Endothelial cell of umbilical vein (primary cell): ENCODE measurements at regions not wholly inside any gene's neighbourhood (a gene's known extent, or its start where the extent isn't known, plus 50 kb on each side); places are given as distances from the start of the nearest gene placed in this dataset.

Experiments used
- BruUV-seq: library from RNA; stranded (reverse); fragments of 400-500 nt; replicated peaks from 2 replicates; lab custom pipeline; 2021; lab: Mats Ljungman, UMichigan
- CTCF ChIA-PET: fragments of 300-600, 350-600 bp; sonication (Branson Sonifier 250); formaldehyde crosslinking; loops from one replicate; lab custom pipeline; 2021; ENCODE audit warnings: antibody characterized with exemption, inconsistent platforms; lab: Charles Lee
- POLR2A ChIA-PET: fragments of 300-600, 350-600 bp; sonication (Branson Sonifier 250); formaldehyde crosslinking; loops from one replicate; lab custom pipeline; 2021; ENCODE audit warnings: antibody characterized with exemption, inconsistent platforms; lab: Charles Lee
- DNase-seq: peaks from one replicate; pipeline ENCODE4 v3.0.0-alpha.2; 2011; ENCODE audit warnings: low read depth, low spot score
- FAIRE-seq: peaks from 2 replicates; lab custom pipeline; 2011; peaks lifted over from hg19 to GRCh38; lab: Jason Lieb, UNC
- H2AFZ ChIP-seq: 2 replicates; pipeline ENCODE4 v1.6.0; 2012; ENCODE audit warnings: low read depth, low read length, control low read depth, inconsistent platforms
- H3K27ac ChIP-seq: 2 replicates; pipeline ENCODE4 v1.5.1; 2011; ENCODE audit warnings: low read depth, mild to moderate bottlenecking, control low read depth, low read length, moderate library complexity; ENCODE audit not compliant: insufficient read depth
- H3K27me3 ChIP-seq, 2 experiments: 2 replicates each; pipeline versions ENCODE4 v1.6.0 to v1.6.1; 2011; ENCODE audit warnings: low read length in 2 of 2, mixed read lengths in 1 of 2; ENCODE audit not compliant: control insufficient read depth in 2 of 2, insufficient read depth in 2 of 2
- H3K36me3 ChIP-seq, 2 experiments: 2 replicates in 1 of 2; 3 replicates in 1 of 2; pipeline ENCODE4 v1.5.1; 2011; ENCODE audit warnings: low read length in 2 of 2, mild to moderate bottlenecking in 1 of 2, moderate library complexity in 1 of 2; ENCODE audit not compliant: control insufficient read depth in 2 of 2, insufficient read depth in 2 of 2; ENCODE audit errors: extremely low read depth in 1 of 2
- H3K4me1 ChIP-seq: 3 replicates; pipeline ENCODE4 v1.5.1; 2011; ENCODE audit warnings: mild to moderate bottlenecking, low read length; ENCODE audit not compliant: control insufficient read depth, insufficient read depth; ENCODE audit errors: extremely low read depth
- H3K4me2 ChIP-seq: 2 replicates; pipeline ENCODE4 v1.6.1; 2011; ENCODE audit warnings: low read length, control low read depth, mixed read lengths; ENCODE audit not compliant: insufficient read depth
- H3K4me3 ChIP-seq, 3 experiments: fragments of 200-600 bp in 1 of 3; sonication (generic), shearing (Covaris generic) in 1 of 3; replicated peaks in 1 of 3; 2 replicates each; pipeline ENCODE4 v1.5.1; 2011 to 2016; ENCODE audit warnings: control low read depth in 3 of 3, low read length in 3 of 3, mild to moderate bottlenecking in 2 of 3, inconsistent platforms in 1 of 3, low read depth in 1 of 3, moderate library complexity in 1 of 3; ENCODE audit not compliant: insufficient read depth in 1 of 3
- H3K79me2 ChIP-seq: 2 replicates; pipeline ENCODE4 v1.6.0; 2012; ENCODE audit warnings: low read length, inconsistent platforms; ENCODE audit not compliant: control insufficient read depth, insufficient read depth
- H3K9ac ChIP-seq: replicated peaks from 2 replicates; pipeline ENCODE3; 2011; ENCODE audit warnings: low read length, control low read depth; ENCODE audit not compliant: insufficient read depth; ENCODE audit errors: extremely low read depth
- H3K9me1 ChIP-seq: replicated peaks from 3 replicates; pipeline ENCODE4 v1.6.0; 2011; ENCODE audit warnings: mild to moderate bottlenecking, low read length; ENCODE audit not compliant: control insufficient read depth, insufficient read depth; ENCODE audit errors: extremely low read depth
- H3K9me3 ChIP-seq: replicated peaks from 2 replicates; pipeline ENCODE4 v1.5.1; 2012; ENCODE audit warnings: low read length, inconsistent platforms; ENCODE audit not compliant: control insufficient read depth, insufficient read depth
- H4K20me1 ChIP-seq: replicated peaks from 2 replicates; pipeline ENCODE3; 2011; ENCODE audit warnings: mild to moderate bottlenecking, low read length; ENCODE audit not compliant: control insufficient read depth, insufficient read depth; ENCODE audit errors: extremely low read depth
- EZH2 ChIP-seq: IDR thresholded peaks from 2 replicates; pipeline ENCODE4 v1.6.1; 2012; ENCODE audit warnings: borderline replicate concordance, low read depth, mild to moderate bottlenecking, moderate library complexity, low read length, inconsistent platforms; ENCODE audit not compliant: severe bottlenecking
- FOS ChIP-seq: IDR thresholded peaks from 2 replicates; pipeline ENCODE4 v1.6.1; 2011; ENCODE audit warnings: mild to moderate bottlenecking, low read length, moderate library complexity, borderline replicate concordance; ENCODE audit not compliant: insufficient read depth
- GATA2 ChIP-seq: IDR thresholded peaks from 2 replicates; pipeline ENCODE4 v1.7.0; 2011; ENCODE audit warnings: low read depth, mild to moderate bottlenecking, moderate library complexity, mixed read lengths, low read length; ENCODE audit not compliant: insufficient read length, insufficient read depth
- JUN ChIP-seq: IDR thresholded peaks from 2 replicates; pipeline ENCODE4 v1.6.1; 2011; ENCODE audit warnings: borderline replicate concordance, low read depth; ENCODE audit not compliant: insufficient read length, insufficient read depth
- MYC ChIP-seq: IDR thresholded peaks from one replicate; pipeline ENCODE4 v1.6.1; 2011; ENCODE audit warnings: mild to moderate bottlenecking, low read depth, low read length
- POLR2A ChIP-seq: IDR thresholded peaks from 2 replicates; pipeline ENCODE4 v1.6.1; 2012; ENCODE audit warnings: low read depth, mild to moderate bottlenecking, control low read depth, low read length
- POLR2AphosphoS5 ChIP-seq: IDR thresholded peaks from 2 replicates; pipeline ENCODE4 v1.6.1; 2012; ENCODE audit warnings: low read depth, mild to moderate bottlenecking, control low read depth, low read length, moderate library complexity; ENCODE audit not compliant: insufficient read depth
- dilution Hi-C: fragments of 300-500 bp; cut with MboI; formaldehyde crosslinking; loops from one replicate; pipeline ENCODE4 v1.15.0; 2019; ENCODE audit warnings: low sequenced_read_pairs; ENCODE audit not compliant: extremely low pct_ligation_motif_present
- intact Hi-C: fragments of 100-400 bp; cut with micrococcal nuclease; formaldehyde crosslinking; loops from one replicate; pipeline ENCODE4 v1.10.0; 2022
- TF ChIP-seq, protein P1 (sequence below): IDR thresholded peaks from 2 replicates; pipeline ENCODE4 v1.6.1; 2011; ENCODE audit not compliant: insufficient read depth, insufficient read length
- TF ChIP-seq, protein P2 (sequence below), 2 donors: IDR thresholded peaks; 1 replicate in 1 of 2; 2 replicates in 1 of 2; pipeline ENCODE4 v1.5.1; 2011; ENCODE audit warnings: low read length in 2 of 2, mild to moderate bottlenecking in 2 of 2, moderate library complexity in 2 of 2, control low read depth in 1 of 2, inconsistent platforms in 1 of 2, low read depth in 1 of 2; ENCODE audit not compliant: insufficient read depth in 1 of 2; ENCODE audit errors: extremely low read depth in 1 of 2

DNA sequence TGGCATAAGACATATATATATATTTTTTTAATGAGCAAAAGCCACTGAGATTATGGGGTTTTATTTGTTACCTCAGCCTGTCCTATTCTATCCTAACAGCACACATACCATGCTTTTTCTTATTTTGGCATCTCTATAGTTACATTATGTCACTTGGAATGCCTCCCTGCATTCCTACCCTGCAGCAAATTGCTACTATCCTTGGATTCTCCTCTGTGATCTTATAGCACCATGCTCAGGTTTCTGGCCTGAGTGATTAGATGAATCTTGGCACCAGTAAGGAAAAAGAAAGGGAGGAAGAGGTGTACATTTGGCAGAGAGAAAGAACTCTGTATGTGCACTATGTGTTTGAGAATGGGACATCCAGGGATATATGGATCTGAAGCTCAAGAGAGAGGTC is 86.3 kb upstream of the PELI1 start:
- DNase-seq = no peak
- intact Hi-C loops = no loop called here

More for the DNA sequence above, 86.3 kb upstream of the PELI1 start:
- Histone ChIP-seq H3K9ac (no peak overlapping the region), H3K9me3 (no peaks in the 10 kb centered on the region), H3K27ac (no peak overlapping the region), H3K4me1 (peaks cover 13% of the 10 kb centered on the region), H3K4me3 (no peak overlapping the region), H4K20me1 (no peaks in the 10 kb centered on the region), H3K4me2 (no peak overlapping the region), H3K36me3 (no peaks in the 10 kb centered on the region), H2AFZ (no peak overlapping the region), H3K27me3 (no peaks in the 10 kb centered on the region), H3K9me1 (no peaks in the 10 kb centered on the region), H3K79me2 (no peaks in the 10 kb centered on the region)
- dilution Hi-C loops = no loop called here
- FAIRE-seq = no peak
- BruUV-seq = no TSS peak
- ChIA-PET CTCF (interaction anchor here (1.0 kb wide), 1 partner anchor 98 kb away, joined by 3 read pairs; no protein-coding TSS in a partner anchor), POLR2A (no interaction called here)
- TF ChIP-seq POLR2AphosphoS5 (no peak), POLR2A (no peak), GATA2 (no peak), MYC (no peak), JUN (no peak), FOS (no peak), EZH2 (no peak)
- TF ChIP-seq, protein P1, sequence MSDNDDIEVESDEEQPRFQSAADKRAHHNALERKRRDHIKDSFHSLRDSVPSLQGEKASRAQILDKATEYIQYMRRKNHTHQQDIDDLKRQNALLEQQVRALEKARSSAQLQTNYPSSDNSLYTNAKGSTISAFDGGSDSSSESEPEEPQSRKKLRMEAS = no peak
- TF ChIP-seq, protein P2, sequence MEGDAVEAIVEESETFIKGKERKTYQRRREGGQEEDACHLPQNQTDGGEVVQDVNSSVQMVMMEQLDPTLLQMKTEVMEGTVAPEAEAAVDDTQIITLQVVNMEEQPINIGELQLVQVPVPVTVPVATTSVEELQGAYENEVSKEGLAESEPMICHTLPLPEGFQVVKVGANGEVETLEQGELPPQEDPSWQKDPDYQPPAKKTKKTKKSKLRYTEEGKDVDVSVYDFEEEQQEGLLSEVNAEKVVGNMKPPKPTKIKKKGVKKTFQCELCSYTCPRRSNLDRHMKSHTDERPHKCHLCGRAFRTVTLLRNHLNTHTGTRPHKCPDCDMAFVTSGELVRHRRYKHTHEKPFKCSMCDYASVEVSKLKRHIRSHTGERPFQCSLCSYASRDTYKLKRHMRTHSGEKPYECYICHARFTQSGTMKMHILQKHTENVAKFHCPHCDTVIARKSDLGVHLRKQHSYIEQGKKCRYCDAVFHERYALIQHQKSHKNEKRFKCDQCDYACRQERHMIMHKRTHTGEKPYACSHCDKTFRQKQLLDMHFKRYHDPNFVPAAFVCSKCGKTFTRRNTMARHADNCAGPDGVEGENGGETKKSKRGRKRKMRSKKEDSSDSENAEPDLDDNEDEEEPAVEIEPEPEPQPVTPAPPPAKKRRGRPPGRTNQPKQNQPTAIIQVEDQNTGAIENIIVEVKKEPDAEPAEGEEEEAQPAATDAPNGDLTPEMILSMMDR (IDR thresholded peaks at IDR 0.05; ENCODE audit: extremely low read depth in 1 of 2, insufficient read depth in 1 of 2, low read depth in 1 of 2, low read length in 2 of 2) = no peak
